Activated CD4-positive, alpha-beta T cell treated with anti-CD3 and anti-CD28 coated beads, Interleukin-2, amount 50 U/mL, for 4 hours (primary cell): ENCODE measurements at regions not wholly inside any gene's neighbourhood (a gene's known extent, or its start where the extent isn't known, plus 50 kb on each side); places are given as distances from the start of the nearest gene placed in this dataset.
A peak's percentile ranks its signal among the peaks of the same experiment; 100 is the strongest.

Experiments used
- DNase-seq, 2 experiments: peaks; one replicate each; pipeline ENCODE4 v3.0.0-alpha.2; 2020

GRCh38 chr13:27673911-27674310 lies 52.2 kb downstream of the POLR1D start:
- no peak for DNase-seq

GRCh38 chr13:27678306-27679040 lies 56.8 kb downstream of the POLR1D start:
- DNase-seq = no peak

- DNase-seq = no peak
Measured at GRCh38 chr13:27679396-27679795, 57.7 kb downstream of the POLR1D start.

GRCh38 chr13:27679896-27680295 lies 58.2 kb downstream of the POLR1D start:
- DNase-seq = no peak

DNA sequence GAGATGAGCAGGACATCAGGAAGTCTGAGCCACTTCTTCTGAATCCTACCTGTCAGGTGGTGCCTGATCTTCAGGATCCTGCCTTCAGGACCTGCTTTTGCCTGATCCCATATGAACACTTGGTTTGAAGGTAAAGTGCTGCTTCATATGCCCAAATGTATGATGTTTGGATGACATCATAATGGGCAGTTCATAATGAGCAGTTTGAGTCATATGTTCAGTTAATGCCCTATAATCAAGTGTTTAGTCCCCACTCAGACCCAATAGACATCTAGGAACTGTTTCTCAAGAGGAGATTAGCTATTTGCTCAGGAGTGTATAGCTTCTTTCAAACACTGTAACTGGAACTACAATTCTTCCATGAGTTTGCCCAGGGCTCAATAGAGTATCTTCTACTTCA lies 58.8 kb downstream of the POLR1D start:
- no peak for DNase-seq

DNA sequence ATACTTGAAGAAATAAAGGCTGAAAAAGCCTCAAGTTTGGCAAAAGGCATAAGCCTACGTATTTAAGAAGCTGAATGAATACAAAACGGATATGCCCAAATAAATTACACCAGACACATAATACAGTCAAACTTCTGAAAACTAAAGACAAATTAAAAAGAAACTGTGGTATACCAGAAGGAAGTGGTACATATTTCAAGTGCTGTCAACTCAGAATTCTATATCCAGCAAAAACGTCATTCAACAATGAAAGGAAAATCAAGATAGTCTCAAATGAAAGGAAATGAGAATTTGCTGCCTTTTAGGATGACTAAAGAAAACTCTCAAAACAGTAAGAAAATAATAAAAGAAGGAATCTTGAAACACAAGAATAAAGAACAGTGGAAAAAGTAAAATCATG lies 69.5 kb downstream of the POLR1D start:
- DNase-seq = no peak

DNA sequence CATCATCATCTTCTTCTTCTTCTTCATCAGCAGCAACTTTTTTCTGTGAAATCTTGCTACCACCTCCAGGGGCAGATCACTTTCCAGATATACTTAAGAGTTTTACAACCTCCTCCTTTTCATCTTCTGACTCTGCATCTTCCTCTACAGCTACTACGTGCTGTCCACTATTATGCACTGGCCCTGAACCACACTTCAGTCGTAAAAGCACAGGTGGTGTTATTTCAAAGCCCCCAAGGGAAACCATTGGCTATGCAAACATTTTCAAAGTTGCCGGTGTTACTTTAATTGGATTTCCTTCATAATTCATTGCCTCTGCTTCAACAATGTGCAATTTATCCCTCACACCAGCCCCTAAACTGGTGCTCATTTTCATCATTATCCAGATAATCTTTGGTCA lies 75.0 kb downstream of the POLR1D start:
- DNase-seq = no peak

- DNase-seq = no peak
Measured at GRCh38 chr13:27699952-27700351, 78.3 kb downstream of the POLR1D start.

DNA sequence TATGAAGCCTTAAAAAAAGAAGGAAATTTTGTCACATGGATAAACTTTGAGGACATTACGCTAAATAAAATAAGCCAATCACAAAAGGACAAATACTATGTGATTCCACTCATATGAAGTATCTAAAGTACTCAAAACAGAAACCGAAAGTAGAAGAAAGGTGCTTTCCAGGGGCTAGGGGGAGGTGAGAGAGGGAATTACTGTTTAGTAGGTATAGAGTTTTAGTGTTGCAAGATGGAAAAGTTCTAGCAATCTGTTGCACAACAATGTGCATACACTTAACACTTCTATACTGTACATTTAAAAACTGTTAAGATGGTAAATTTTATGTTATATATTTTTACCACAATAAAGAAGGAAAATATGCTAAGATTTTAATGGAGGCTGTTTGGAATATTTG lies 83.0 kb downstream of the POLR1D start:
- DNase-seq = no peak

- no peak for DNase-seq
Measured at GRCh38 chr13:27708325-27708724, 84.0 kb upstream of the GSX1 start.

DNA sequence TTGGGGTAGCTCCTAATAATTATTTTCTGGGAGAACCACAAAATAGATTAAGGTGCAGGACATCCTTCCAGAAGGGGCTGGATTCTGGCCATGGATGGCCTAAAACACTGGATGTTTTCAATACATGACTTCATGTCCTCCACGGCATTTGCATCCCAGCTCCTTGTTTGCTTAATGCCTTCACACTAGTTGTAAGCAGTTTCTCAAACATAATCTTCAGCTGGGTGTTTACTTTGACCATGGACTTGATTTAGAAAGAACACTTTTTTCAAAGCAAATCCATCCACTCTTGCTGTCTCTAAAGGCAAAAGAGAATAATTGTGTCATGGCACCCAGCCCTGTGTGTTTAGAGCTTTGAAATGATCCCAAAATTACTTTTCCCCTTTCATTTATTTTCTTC lies 82.5 kb upstream of the GSX1 start:
- no peak for DNase-seq

DNA sequence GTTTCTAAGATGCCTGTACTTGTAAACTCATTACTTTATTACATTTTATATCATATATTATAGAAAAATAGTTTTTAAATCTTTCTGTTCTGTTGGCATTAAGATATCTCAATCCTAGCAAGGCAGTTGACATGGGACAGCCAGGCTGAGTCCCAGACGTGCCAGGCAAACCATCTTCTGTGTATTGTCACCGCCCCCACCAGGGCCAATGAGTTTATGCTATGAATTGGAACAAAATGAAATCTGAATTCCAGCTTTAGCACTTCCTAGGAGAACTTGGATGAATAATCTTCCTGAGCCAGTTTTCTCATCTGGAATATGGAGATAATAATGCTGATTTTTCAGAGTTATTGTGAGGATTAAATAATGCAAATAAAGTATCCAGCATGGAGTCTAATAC lies 79.9 kb upstream of the GSX1 start:
- peak; percentile 4 to 12 for DNase-seq

DNA sequence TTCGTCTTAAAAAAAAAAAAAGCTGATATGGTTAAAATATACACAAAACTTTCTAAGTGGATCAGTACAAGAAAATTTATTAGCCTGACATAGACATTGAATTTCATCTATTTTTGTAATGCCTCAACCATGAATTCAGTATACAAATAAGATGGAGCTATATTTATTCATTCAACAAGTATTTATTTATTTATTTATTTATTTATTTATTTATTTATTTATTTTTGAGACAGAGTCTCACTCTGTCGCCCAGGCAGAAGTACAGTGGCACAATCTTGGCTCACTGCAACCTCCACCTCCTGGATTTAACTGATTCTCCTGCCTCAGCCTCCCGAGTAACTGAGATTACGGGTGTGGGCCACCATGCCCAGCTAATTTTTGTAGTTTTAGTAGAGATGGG lies 78.5 kb upstream of the GSX1 start:
- no peak for DNase-seq

- DNase-seq = no peak
Measured at GRCh38 chr13:27721681-27722080, 70.6 kb upstream of the GSX1 start.

DNA sequence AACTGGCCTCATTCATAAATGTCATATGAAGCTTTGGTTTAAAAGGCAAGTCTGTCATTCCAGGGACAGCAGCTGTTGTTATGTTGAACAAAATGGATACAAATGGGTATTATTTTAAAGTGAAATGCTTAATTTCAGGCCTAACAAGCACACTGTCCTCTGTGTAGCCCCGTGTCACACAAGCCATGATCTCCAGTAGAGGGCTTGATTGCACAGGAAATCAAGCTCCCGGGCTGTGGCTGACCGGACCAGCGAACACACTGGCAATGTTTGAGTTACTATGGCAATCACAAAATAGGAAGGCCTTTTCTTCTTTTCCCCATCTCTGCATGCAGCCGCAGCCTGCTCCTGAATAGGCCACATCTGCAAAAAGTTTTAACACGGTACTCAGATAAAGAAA lies 64.0 kb upstream of the GSX1 start:
- DNase-seq = no peak

GRCh38 chr13:27730191-27730590 lies 62.1 kb upstream of the GSX1 start:
- no peak for DNase-seq
